GM12878 (cell line): ENCODE measurements at regions not wholly inside any gene's neighbourhood (a gene's known extent, or its start where the extent isn't known, plus 50 kb on each side); places are given as distances from the start of the nearest gene placed in this dataset.
"Not testable (repeated sequence)": the region's sequence is repeated elsewhere in the genome, so short reads cannot be mapped to it uniquely, and the experiment has no call there.

Source experiments
- ATAC-seq: fragments of 200-7000 bp; cut with Tn5 transposase; 3 replicates; pipeline ENCODE4 v1.9.1; 2020; ENCODE audit warnings: mild to moderate bottlenecking, moderate library complexity
- BruUV-seq: library from RNA; stranded (reverse); fragments of 400-500 nt; replicated peaks from 2 replicates; lab custom pipeline; 2021; lab: Mats Ljungman, UMichigan
- CTCF ChIA-PET: fragments of 300-600 bp; sonication (Branson Sonifier 250); formaldehyde crosslinking; extraction: SDS; loops from one replicate; lab custom pipeline; 2021; ENCODE audit warnings: inconsistent platforms; lab: Yijun Ruan, JAX
- POLR2A ChIA-PET: fragments of 350-600 bp; formaldehyde crosslinking; extraction: SDS; loops from one replicate; lab custom pipeline; 2021; ENCODE audit warnings: inconsistent platforms; lab: Charles Lee
- RAD21 ChIA-PET: fragments of 300-600 bp; sonication (Branson Sonifier 250); formaldehyde crosslinking; loops from one replicate; lab custom pipeline; 2023; ENCODE audit warnings: antibody characterized with exemption; ENCODE audit not compliant: unreplicated experiment; lab: Charles Lee
- SMC1A ChIA-PET: fragments of 300-600 bp; sonication (Branson Sonifier 250); formaldehyde crosslinking; loops from one replicate; lab custom pipeline; 2023; ENCODE audit not compliant: unreplicated experiment, uncharacterized antibody; lab: Charles Lee
- DNase-seq: peaks from one replicate; pipeline ENCODE4 v3.0.0-alpha.2; 2011; ENCODE audit warnings: low read depth, low spot score
- FAIRE-seq: peaks from 3 replicates; lab custom pipeline; 2011; peaks lifted over from hg19 to GRCh38; lab: Jason Lieb, UNC
- H2AFZ ChIP-seq: 2 replicates; pipeline ENCODE4 v1.6.0; 2011; ENCODE audit warnings: low read depth, low read length, control low read depth; ENCODE audit not compliant: control insufficient read depth
- H3K27ac ChIP-seq: 2 replicates; pipeline ENCODE4 v1.5.1; 2011; ENCODE audit warnings: control low read depth; ENCODE audit not compliant: control insufficient read depth, insufficient read depth
- H3K27me3 ChIP-seq, 2 experiments: replicated peaks in 1 of 2; 2 replicates each; pipeline versions ENCODE4 v1.6.0 to v1.6.1; 2011; ENCODE audit warnings: low read length in 1 of 2; ENCODE audit not compliant: control insufficient read depth in 2 of 2, insufficient read depth in 2 of 2
- H3K36me3 ChIP-seq, 2 experiments: 2 replicates each; pipeline ENCODE4 v1.5.1; 2011; ENCODE audit warnings: low read length in 1 of 2; ENCODE audit not compliant: control insufficient read depth in 2 of 2, insufficient read depth in 2 of 2
- H3K4me1 ChIP-seq: 2 replicates; pipeline ENCODE4 v1.6.1; 2011; ENCODE audit warnings: mild to moderate bottlenecking, low read length, moderate library complexity, mixed read lengths; ENCODE audit not compliant: control insufficient read depth, insufficient read depth
- H3K4me2 ChIP-seq: 2 replicates; pipeline ENCODE4 v1.6.0; 2011; ENCODE audit warnings: control low read depth; ENCODE audit not compliant: control insufficient read depth, insufficient read depth
- H3K4me3 ChIP-seq: fragments of 200-600 bp; sonication (generic); 2 replicates; pipeline ENCODE4 v1.5.1; 2016
- H3K79me2 ChIP-seq: 2 replicates; pipeline ENCODE4 v1.6.0; 2011; ENCODE audit warnings: low read length; ENCODE audit not compliant: control insufficient read depth, insufficient read depth
- H3K9ac ChIP-seq: 2 replicates; pipeline ENCODE4 v1.8.0; 2011; ENCODE audit warnings: low read length, control low read depth, mixed read lengths; ENCODE audit not compliant: control insufficient read depth, insufficient read depth
- H3K9me3 ChIP-seq: replicated peaks from 3 replicates; pipeline ENCODE4 v1.5.1; 2011; ENCODE audit warnings: mild to moderate bottlenecking, low read length; ENCODE audit not compliant: control insufficient read depth, insufficient read depth
- H4K20me1 ChIP-seq: 2 replicates; pipeline ENCODE4 v1.6.0; 2011; ENCODE audit not compliant: control insufficient read depth, insufficient read depth
- BCL11A ChIP-seq: IDR thresholded peaks from 2 replicates; pipeline ENCODE4 v1.6.1; 2011; ENCODE audit warnings: low read depth, low read length
- JUNB ChIP-seq: IDR thresholded peaks from 2 replicates; pipeline ENCODE4 v1.6.1; 2016; ENCODE audit warnings: antibody characterized with exemption, mild to moderate bottlenecking
- KAT2A ChIP-seq: conservative IDR thresholded peaks from 2 replicates; pipeline ENCODE4 v1.6.1; 2011; ENCODE audit warnings: low read depth, low read length; ENCODE audit not compliant: control insufficient read depth
- RAD51 ChIP-seq: fragments of 450-650 bp; IDR thresholded peaks from 2 replicates; pipeline ENCODE4 v1.6.1; 2016; ENCODE audit warnings: moderate library complexity, mild to moderate bottlenecking, inconsistent platforms
- RBBP5 ChIP-seq: fragments of 200-600 bp; sonication (generic); conservative IDR thresholded peaks from 2 replicates; pipeline ENCODE4 v1.6.1; 2016
- SIN3A ChIP-seq: IDR thresholded peaks from 2 replicates; pipeline ENCODE4 v1.6.1; 2012; ENCODE audit warnings: low read depth, low read length, improper control_type of control experiment
- WGBS: methylation state at CpG from one replicate; pipeline ENCODE4 v1.1.6; 2016; ENCODE audit warnings: low lambda C conversion rate; ENCODE audit not compliant: insufficient replicate concordance, insufficient coverage; ENCODE audit errors: missing lambda C conversion rate; 5-methylcytosine and 5-hydroxymethylcytosine counted together
- in situ Hi-C: fragments of 300-500 bp; cut with MboI; formaldehyde crosslinking; loops from 9 replicates; pipeline ENCODE4 v1.14.3; 2018; ENCODE audit warnings: mixed read lengths
- intact Hi-C: fragments of 100-400 bp; cut with micrococcal nuclease; formaldehyde crosslinking; loops from one replicate; pipeline ENCODE4 v1.14.2; 2022; ENCODE audit not compliant: unreplicated experiment
- TF ChIP-seq, protein P1 (sequence below): IDR thresholded peaks from 2 replicates; pipeline ENCODE4 v1.6.1; 2012; ENCODE audit warnings: low read depth, low read length, improper control_type of control experiment

DNA sequence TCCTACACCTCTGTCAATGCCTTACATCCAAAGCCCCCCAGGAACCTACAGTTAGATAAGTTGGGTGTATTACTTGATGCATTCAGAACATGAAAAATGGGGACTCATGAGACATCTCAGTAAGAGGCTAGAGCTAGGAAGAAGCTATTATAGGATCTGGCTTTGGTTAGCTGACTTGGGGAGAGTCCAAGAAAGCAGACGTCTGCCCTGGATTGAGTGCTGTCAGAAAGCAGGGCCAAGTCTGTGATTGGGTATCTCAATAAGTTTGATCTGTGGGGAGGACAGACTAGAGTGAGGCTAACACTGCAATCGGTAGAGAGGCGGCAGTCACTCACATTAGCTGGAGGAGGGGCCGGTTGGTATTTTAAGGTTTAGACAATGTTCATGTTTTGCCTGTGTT is 79.4 kb upstream of the LRFN2 start:
- Histone ChIP-seq H3K79me2 (no peaks in the 10 kb centered on the region), H4K20me1 (no peaks in the 10 kb centered on the region), H3K4me3 (no peak overlapping the region), H3K9me3 (peaks cover 3% of the 10 kb centered on the region; the same call in 1 of the 3 replicates), H2AFZ (no peak overlapping the region), H3K4me2 (no peak overlapping the region), H3K36me3 (no peaks in the 10 kb centered on the region), H3K27ac (no peak overlapping the region), H3K4me1 (no peaks in the 10 kb centered on the region), H3K27me3 (no peaks in the 10 kb centered on the region), H3K9ac (no peak overlapping the region)
- DNase-seq (no peak), FAIRE-seq (no peak), ATAC-seq (no peak)
- SMC1A ChIA-PET: no interaction called here
- RAD21 ChIA-PET: no interaction called here
- intact Hi-C loops: no loop called here
- TF ChIP-seq KAT2A (no peak), BCL11A (no peak), RBBP5 (no peak)
- no TSS peak for BruUV-seq
- CTCF ChIA-PET: no interaction called here
- in situ Hi-C loops: no loop called here
- 75% methylated on average over 4 of the region's 4 CpGs for WGBS
- POLR2A ChIA-PET: no interaction called here

DNA sequence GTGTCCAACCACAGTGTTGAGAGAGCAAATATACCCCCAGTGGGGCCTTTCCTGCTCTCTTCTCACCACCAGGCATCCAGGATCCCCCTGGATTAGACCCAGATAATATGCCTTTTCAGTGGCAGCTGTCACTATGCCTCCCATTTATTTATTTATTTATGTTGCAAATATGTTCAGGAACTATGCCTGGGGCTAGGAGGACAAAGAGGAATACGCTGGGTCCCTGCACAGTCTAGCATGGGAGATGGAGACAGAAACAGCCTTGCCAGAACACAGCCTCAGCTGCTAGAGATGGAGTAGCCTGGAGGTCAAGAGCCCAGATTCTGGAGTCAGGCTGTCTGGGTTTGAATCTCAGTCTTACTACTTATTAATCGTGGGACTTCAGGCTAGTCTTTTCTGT is 74.6 kb upstream of the LRFN2 start:
- ATAC-seq (no peak), DNase-seq (no peak), FAIRE-seq (no peak)
- H3K27me3 ChIP-seq: no peaks in the 10 kb centered on the region; a peak in 1 of 4 replicates
- H3K36me3 ChIP-seq: no peaks in the 10 kb centered on the region
- no peak overlapping the region for H3K27ac ChIP-seq
- intact Hi-C loops (no loop called here), in situ Hi-C loops (no loop called here)
- no peak overlapping the region for H3K4me2 ChIP-seq
- WGBS: 29% methylated on average over 2 of the region's 2 CpGs
- H3K79me2 ChIP-seq: no peaks in the 10 kb centered on the region
- no peaks in the 10 kb centered on the region for H4K20me1 ChIP-seq
- SMC1A ChIA-PET: no interaction called here
- H3K4me1 ChIP-seq: no peaks in the 10 kb centered on the region
- no peak overlapping the region for H3K9ac ChIP-seq
- POLR2A ChIA-PET: no interaction called here
- no peak overlapping the region for H3K4me3 ChIP-seq
- no peak overlapping the region for H2AFZ ChIP-seq
- TF ChIP-seq, protein P1, sequence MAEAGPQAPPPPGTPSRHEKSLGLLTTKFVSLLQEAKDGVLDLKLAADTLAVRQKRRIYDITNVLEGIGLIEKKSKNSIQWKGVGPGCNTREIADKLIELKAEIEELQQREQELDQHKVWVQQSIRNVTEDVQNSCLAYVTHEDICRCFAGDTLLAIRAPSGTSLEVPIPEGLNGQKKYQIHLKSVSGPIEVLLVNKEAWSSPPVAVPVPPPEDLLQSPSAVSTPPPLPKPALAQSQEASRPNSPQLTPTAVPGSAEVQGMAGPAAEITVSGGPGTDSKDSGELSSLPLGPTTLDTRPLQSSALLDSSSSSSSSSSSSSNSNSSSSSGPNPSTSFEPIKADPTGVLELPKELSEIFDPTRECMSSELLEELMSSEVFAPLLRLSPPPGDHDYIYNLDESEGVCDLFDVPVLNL: no peak
- TF ChIP-seq RAD51 (no peak), SIN3A (no peak), JUNB (no peak)
- peaks cover 3% of the 10 kb centered on the region; the same call in 1 of the 3 replicates for H3K9me3 ChIP-seq
- RAD21 ChIA-PET: no interaction called here
- CTCF ChIA-PET: no interaction called here
- no TSS peak for BruUV-seq

DNA sequence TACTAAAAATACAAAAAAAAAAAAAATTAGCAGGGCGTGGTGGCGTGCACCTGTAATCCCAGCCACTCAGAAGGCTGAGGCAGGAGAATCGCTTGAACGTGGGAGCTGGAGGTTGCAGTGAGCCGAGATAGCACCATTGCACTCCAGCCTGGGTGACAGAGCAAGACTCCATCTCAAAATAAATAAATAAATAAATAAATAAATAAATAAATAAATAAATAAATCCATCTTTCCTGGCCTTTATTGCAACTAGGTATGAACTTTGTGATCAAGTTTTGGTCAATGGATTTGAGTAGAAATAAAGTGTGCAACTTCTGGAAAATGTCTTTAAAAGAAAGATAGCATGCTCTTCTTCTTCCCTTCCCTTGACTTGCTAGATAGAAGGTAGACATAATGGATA is 69.6 kb upstream of the LRFN2 start:
- CTCF ChIA-PET, H3K4me3 ChIP-seq, intact Hi-C loops, RAD21 ChIA-PET, SMC1A ChIA-PET, H3K4me2 ChIP-seq, H3K9me3 ChIP-seq, in situ Hi-C loops, H3K27me3 ChIP-seq, H2AFZ ChIP-seq, FAIRE-seq, H3K79me2 ChIP-seq, H3K4me1 ChIP-seq, H3K9ac ChIP-seq, BruUV-seq, H3K36me3 ChIP-seq, H4K20me1 ChIP-seq, DNase-seq, POLR2A ChIA-PET, H3K27ac ChIP-seq, ATAC-seq: not testable (repeated sequence)
- WGBS: 10% methylated on average over 5 of the region's 5 CpGs
